BLaER1 treated with 17β-estradiol and CSF1 and Interleukin-3, amounts not matched to agents 10 nM and 100 nM (cell line): ENCODE measurements at regions not wholly inside any gene's neighbourhood (a gene's known extent, or its start where the extent isn't known, plus 50 kb on each side); places are given as distances from the start of the nearest gene placed in this dataset.
"Not testable (repeated sequence)": the region's sequence is repeated elsewhere in the genome, so short reads cannot be mapped to it uniquely, and the experiment has no call there.

Experiments used
- H3K27ac ChIP-seq, 11 experiments: shearing (Covaris generic); formaldehyde crosslinking; 2 replicates each; pipeline ENCODE4 v1.8.1; 2022
- H3K27me3 ChIP-seq, 11 experiments: shearing (Covaris generic); formaldehyde crosslinking; 2 replicates each; pipeline ENCODE4 v1.8.1; 2022
- H3K36me3 ChIP-seq, 11 experiments: shearing (Covaris generic); formaldehyde crosslinking; 2 replicates each; pipeline ENCODE4 v1.8.1; 2022
- H3K4me1 ChIP-seq, 10 experiments: shearing (Covaris generic); formaldehyde crosslinking; 2 replicates each; pipeline ENCODE4 v1.8.1; 2022
- H3K4me2 ChIP-seq, 11 experiments: shearing (Covaris generic); formaldehyde crosslinking; 2 replicates each; pipeline ENCODE4 v1.8.1; 2022
- H3K4me3 ChIP-seq, 10 experiments: shearing (Covaris generic); formaldehyde crosslinking; 2 replicates each; pipeline ENCODE4 v1.8.1; 2022
- H3K9ac ChIP-seq, 11 experiments: shearing (Covaris generic); formaldehyde crosslinking; 2 replicates each; pipeline ENCODE4 v1.8.1; 2022
- H3K9me3 ChIP-seq, 11 experiments: shearing (Covaris generic); formaldehyde crosslinking; replicated peaks in 1 of 11; 2 replicates each; pipeline ENCODE4 v1.8.1; 2022
- H4K20me1 ChIP-seq, 11 experiments: shearing (Covaris generic); formaldehyde crosslinking; 2 replicates each; pipeline ENCODE4 v1.8.1; 2022
- Cebpa-rat ChIP-seq, 11 experiments: shearing (Covaris generic); IDR thresholded peaks; 2 replicates each; pipeline ENCODE4 v1.8.1; 2022

GRCh38 chr6:139961190-139961589, 586.7 kb upstream of the CITED2 start:
- TF ChIP-seq Cebpa-rat (IDR thresholded peaks at IDR 0.05) = no peak
- no peak overlapping the region for H3K9ac ChIP-seq

GRCh38 chr6:139960671-139961070, 586.2 kb upstream of the CITED2 start:
- Histone ChIP-seq H3K4me2 (no peak overlapping the region), H3K27me3 (no peaks in the 10 kb centered on the region), H3K36me3 (no peaks in the 10 kb centered on the region), H4K20me1 (no peaks in the 10 kb centered on the region), H3K9me3 (no peaks in the 10 kb centered on the region), H3K4me1 (peaks cover 0 to 10% (median 7%) of the 10 kb centered on the region in 10 experiments; a peak in 10 of 20 replicates), H3K27ac (no peak overlapping the region), H3K4me3 (no peak overlapping the region), H3K9ac (no peak overlapping the region)
- no peak for TF ChIP-seq Cebpa-rat (IDR thresholded peaks at IDR 0.05)

More at GRCh38 chr6:139961190-139961589, 586.7 kb upstream of the CITED2 start:
- H4K20me1 ChIP-seq = no peaks in the 10 kb centered on the region
- H3K27me3 ChIP-seq = no peaks in the 10 kb centered on the region
- no peak overlapping the region for H3K4me2 ChIP-seq
- H3K9me3 ChIP-seq = no peaks in the 10 kb centered on the region
- H3K4me1 ChIP-seq = peaks cover 0 to 10% (median 7%) of the 10 kb centered on the region in 10 experiments; a peak in 10 of 20 replicates
- no peak overlapping the region for H3K27ac ChIP-seq
- H3K4me3 ChIP-seq = no peak overlapping the region
- H3K36me3 ChIP-seq = no peaks in the 10 kb centered on the region

GRCh38 chr6:139955366-139956155, 581.1 kb upstream of the CITED2 start:
- H3K27me3 ChIP-seq = no peaks in the 10 kb centered on the region
- no peak overlapping the region for H3K9ac ChIP-seq
- no peaks in the 10 kb centered on the region for H4K20me1 ChIP-seq
- no peaks in the 10 kb centered on the region for H3K4me1 ChIP-seq
- H3K9me3 ChIP-seq = 0 out of 22 replicates have a peak, but pooled peaks cover 0 to 5% (median 0%) of the 10 kb centered on the region in 11 experiments
- no peak overlapping the region for H3K4me3 ChIP-seq
- H3K4me2 ChIP-seq = no peak overlapping the region
- no peak for TF ChIP-seq Cebpa-rat (IDR thresholded peaks at IDR 0.05)
- no peaks in the 10 kb centered on the region for H3K36me3 ChIP-seq
- H3K27ac ChIP-seq = no peak overlapping the region

GRCh38 chr6:139954463-139955071, 580.1 kb upstream of the CITED2 start:
- H3K4me2 ChIP-seq = no peak overlapping the region
- no peaks in the 10 kb centered on the region for H3K27me3 ChIP-seq
- peaks cover 0 to 6% (median 0%) of the 10 kb centered on the region in 11 experiments; a peak in 1 of 22 replicates for H3K9me3 ChIP-seq
- H4K20me1 ChIP-seq = no peaks in the 10 kb centered on the region
- no peak overlapping the region for H3K4me3 ChIP-seq
- TF ChIP-seq Cebpa-rat (IDR thresholded peaks at IDR 0.05) = no peak
- no peaks in the 10 kb centered on the region for H3K36me3 ChIP-seq
- H3K4me1 ChIP-seq = no peaks in the 10 kb centered on the region
- no peak overlapping the region for H3K27ac ChIP-seq
- H3K9ac ChIP-seq = no peak overlapping the region

- H3K36me3 ChIP-seq, H3K4me3 ChIP-seq: not testable (repeated sequence)
Observed at GRCh38 chr6:139953780-139954179, 579.3 kb upstream of the CITED2 start.

GRCh38 chr6:139951172-139951571, 576.7 kb upstream of the CITED2 start:
- H4K20me1 ChIP-seq = no peaks in the 10 kb centered on the region
- no peak overlapping the region for H3K4me2 ChIP-seq
- H3K27ac ChIP-seq = no peak overlapping the region
- no peak overlapping the region for H3K9ac ChIP-seq
- no peak overlapping the region for H3K4me3 ChIP-seq
- H3K27me3 ChIP-seq = no peaks in the 10 kb centered on the region
- no peak for TF ChIP-seq Cebpa-rat (IDR thresholded peaks at IDR 0.05)
- peaks cover 0 to 9% (median 0%) of the 10 kb centered on the region in 11 experiments; a peak in 1 of 22 replicates for H3K9me3 ChIP-seq
- no peaks in the 10 kb centered on the region for H3K4me1 ChIP-seq
- no peaks in the 10 kb centered on the region for H3K36me3 ChIP-seq

More at GRCh38 chr6:139953780-139954179, 579.3 kb upstream of the CITED2 start:
- not testable (repeated sequence) for H3K27ac ChIP-seq, H3K27me3 ChIP-seq, H4K20me1 ChIP-seq, H3K4me2 ChIP-seq, H3K4me1 ChIP-seq, H3K9ac ChIP-seq, H3K9me3 ChIP-seq

- Histone ChIP-seq H3K27ac (no peak overlapping the region), H3K27me3 (no peaks in the 10 kb centered on the region), H3K36me3 (no peaks in the 10 kb centered on the region), H3K9ac (no peak overlapping the region), H3K4me1 (peaks cover 0 to 16% (median 0%) of the 10 kb centered on the region in 10 experiments; a peak in 6 of 20 replicates), H3K9me3 (peaks cover 0 to 5% (median 0%) of the 10 kb centered on the region in 11 experiments; a peak in 1 of 22 replicates), H3K4me2 (no peak overlapping the region), H4K20me1 (no peaks in the 10 kb centered on the region), H3K4me3 (no peak overlapping the region)
- no peak for TF ChIP-seq Cebpa-rat (IDR thresholded peaks at IDR 0.05)
Observed at GRCh38 chr6:139944976-139945375, 570.5 kb upstream of the CITED2 start.

GRCh38 chr6:139944131-139944530, 569.7 kb upstream of the CITED2 start:
- H3K9me3 ChIP-seq = no peaks in the 10 kb centered on the region
- no peak overlapping the region for H3K9ac ChIP-seq
- H3K4me2 ChIP-seq = no peak overlapping the region
- H3K36me3 ChIP-seq = no peaks in the 10 kb centered on the region
- H3K27ac ChIP-seq = no peak overlapping the region
- TF ChIP-seq Cebpa-rat (IDR thresholded peaks at IDR 0.05) = no peak
- no peaks in the 10 kb centered on the region for H3K27me3 ChIP-seq
- peaks cover 0 to 16% (median 0%) of the 10 kb centered on the region in 10 experiments; a peak in 6 of 20 replicates for H3K4me1 ChIP-seq
- no peak overlapping the region for H3K4me3 ChIP-seq
- H4K20me1 ChIP-seq = no peaks in the 10 kb centered on the region

GRCh38 chr6:139943391-139943790, 568.9 kb upstream of the CITED2 start:
- Histone ChIP-seq H3K9me3 (no peaks in the 10 kb centered on the region), H3K4me1 (peaks cover 0 to 16% (median 0%) of the 10 kb centered on the region in 10 experiments; a peak in 6 of 20 replicates), H3K36me3 (no peaks in the 10 kb centered on the region), H3K4me3 (no peak overlapping the region), H3K27me3 (no peaks in the 10 kb centered on the region), H4K20me1 (no peaks in the 10 kb centered on the region), H3K27ac (no peak overlapping the region), H3K4me2 (no peak overlapping the region), H3K9ac (no peak overlapping the region)
- no peak for TF ChIP-seq Cebpa-rat (IDR thresholded peaks at IDR 0.05)
